Stimulated activated naive CD8-positive, alpha-beta T cell treated with anti-CD3 and anti-CD28 coated beads, Interleukin-15, Interleukin-2, amounts not matched to agents 100 U/mL and 50 U/mL, for 24 hours (primary cell): ENCODE measurements at regions not wholly inside any gene's neighbourhood (a gene's known extent, or its start where the extent isn't known, plus 50 kb on each side); places are given as distances from the start of the nearest gene placed in this dataset.
"Not testable (repeated sequence)": the region's sequence is repeated elsewhere in the genome, so short reads cannot be mapped to it uniquely, and the experiment has no call there.

ENCODE experiments used
- ATAC-seq: fragments of 150-1000 bp; cut with Tn5 transposase; one replicate; pipeline ENCODE4 v1.10.0; 2021
- DNase-seq: peaks from one replicate; pipeline ENCODE4 v3.0.0; 2021

GRCh38 chr10:57959318-57960006, 308.2 kb downstream of the IPMK start:
- DNase-seq (no peak), ATAC-seq (no peak)

- DNase-seq (no peak), ATAC-seq (no peak)
Observed at GRCh38 chr10:57955076-57955475, 312.6 kb downstream of the IPMK start.

- DNase-seq (no peak), ATAC-seq (no peak)
Observed at GRCh38 chr10:57952741-57953140, 315.0 kb downstream of the IPMK start.

GRCh38 chr10:57950442-57950974, 317.2 kb downstream of the IPMK start:
- DNase-seq = no peak
- ATAC-seq = no peak

GRCh38 chr10:57948796-57949195, 318.9 kb downstream of the IPMK start:
- ATAC-seq (no peak), DNase-seq (no peak)

GRCh38 chr10:57946833-57947232, 320.9 kb downstream of the IPMK start:
- ATAC-seq = no peak
- no peak for DNase-seq

- DNase-seq (no peak), ATAC-seq (no peak)
Observed at GRCh38 chr10:57943701-57944100, 324.0 kb downstream of the IPMK start.

GRCh38 chr10:57925045-57925444, 342.6 kb downstream of the IPMK start:
- no peak for DNase-seq

GRCh38 chr10:57921140-57921539, 346.6 kb downstream of the IPMK start:
- no peak for DNase-seq
- no peak for ATAC-seq

More at GRCh38 chr10:57925045-57925444, 342.6 kb downstream of the IPMK start:
- ATAC-seq = no peak

GRCh38 chr10:57919864-57920263, 347.8 kb downstream of the IPMK start:
- no peak for ATAC-seq

GRCh38 chr10:57917019-57917418, 350.7 kb downstream of the IPMK start:
- no peak for ATAC-seq

More at GRCh38 chr10:57919864-57920263, 347.8 kb downstream of the IPMK start:
- DNase-seq = no peak

GRCh38 chr10:57905861-57906260, 361.8 kb downstream of the IPMK start:
- DNase-seq (no peak), ATAC-seq (no peak)

More at GRCh38 chr10:57917019-57917418, 350.7 kb downstream of the IPMK start:
- DNase-seq = no peak

GRCh38 chr10:57905010-57905409, 362.7 kb downstream of the IPMK start:
- DNase-seq (no peak), ATAC-seq (no peak)

GRCh38 chr10:57898231-57898630, 369.5 kb downstream of the IPMK start:
- DNase-seq (no peak), ATAC-seq (no peak)

- ATAC-seq = no peak
- no peak for DNase-seq
Observed at GRCh38 chr10:57897611-57898010, 370.1 kb downstream of the IPMK start.

- no peak for ATAC-seq
- DNase-seq = no peak
Observed at GRCh38 chr10:57894361-57894760, 373.3 kb downstream of the IPMK start.

- DNase-seq = no peak
- ATAC-seq = no peak
Observed at GRCh38 chr10:57891201-57892006, 376.3 kb downstream of the IPMK start.

GRCh38 chr10:57890691-57891090, 377.0 kb downstream of the IPMK start:
- no peak for ATAC-seq
- DNase-seq = no peak

- ATAC-seq, DNase-seq: not testable (repeated sequence)
Observed at GRCh38 chr10:57885618-57885968, 382.1 kb downstream of the IPMK start.

GRCh38 chr10:57884965-57885617, 382.6 kb downstream of the IPMK start:
- ATAC-seq = no peak

GRCh38 chr10:57884407-57884806, 383.3 kb downstream of the IPMK start:
- no peak for ATAC-seq
- DNase-seq = no peak

More at GRCh38 chr10:57884965-57885617, 382.6 kb downstream of the IPMK start:
- no peak for DNase-seq

- no peak for ATAC-seq
- no peak for DNase-seq
Observed at GRCh38 chr10:57880446-57881227, 387.1 kb downstream of the IPMK start.
